ENCODE measurements at regions not wholly inside any gene's neighbourhood (a gene's known extent, or its start where the extent isn't known, plus 50 kb on each side); places are given as distances from the start of the nearest gene placed in this dataset.

GRCh38 chr7:69464035-69464434, 134.2 kb upstream of the AUTS2 start:
- Histone ChIP-seq H3K9me3 (peaks cover 3% of the 10 kb centered on the region), H3K36me3 (no peaks in the 10 kb centered on the region), H3K27ac (no peak overlapping the region), H3K27me3 (replicated peaks; ENCODE audit: insufficient read depth) (no peaks in the 10 kb centered on the region), H3K4me3 (no peak overlapping the region), H3K4me1 (ENCODE audit: control insufficient read depth in 1 of 2, low read depth in 2 of 2) (no peaks in the 10 kb centered on the region)
- TF ChIP-seq CTCF (IDR thresholded peaks at IDR 0.05) = no peak
- DNase-seq (ENCODE audit: low spot score) (no peak), ATAC-seq (ENCODE audit: insufficient number of reproducible peaks, low FRiP score, low read depth) (no peak)

- Histone ChIP-seq H3K9me3 (peaks cover 3% of the 10 kb centered on the region), H3K27me3 (replicated peaks; ENCODE audit: insufficient read depth) (no peaks in the 10 kb centered on the region), H3K27ac (no peak overlapping the region), H3K36me3 (no peaks in the 10 kb centered on the region), H3K4me3 (no peak overlapping the region), H3K4me1 (ENCODE audit: control insufficient read depth in 1 of 2, low read depth in 2 of 2) (no peaks in the 10 kb centered on the region)
- DNase-seq (ENCODE audit: low spot score) = no peak
- TF ChIP-seq CTCF (IDR thresholded peaks at IDR 0.05) = no peak
- no peak for ATAC-seq (ENCODE audit: insufficient number of reproducible peaks, low FRiP score, low read depth)
Observed at GRCh38 chr7:69465262-69465661, 133.0 kb upstream of the AUTS2 start.

- H3K9me3 ChIP-seq = peaks cover 3% of the 10 kb centered on the region
- no peak overlapping the region for H3K4me3 ChIP-seq
- ATAC-seq (ENCODE audit: insufficient number of reproducible peaks, low FRiP score, low read depth) (no peak), DNase-seq (ENCODE audit: low spot score) (no peak)
- TF ChIP-seq CTCF (IDR thresholded peaks at IDR 0.05) = no peak
- no peaks in the 10 kb centered on the region for H3K27me3 ChIP-seq (replicated peaks; ENCODE audit: insufficient read depth)
- no peaks in the 10 kb centered on the region for H3K36me3 ChIP-seq
- no peak overlapping the region for H3K27ac ChIP-seq
- H3K4me1 ChIP-seq (ENCODE audit: control insufficient read depth in 1 of 2, low read depth in 2 of 2) = no peaks in the 10 kb centered on the region
Observed at GRCh38 chr7:69467826-69468225, 130.4 kb upstream of the AUTS2 start.

GRCh38 chr7:69476416-69476815, 121.9 kb upstream of the AUTS2 start:
- H3K27ac ChIP-seq = no peak overlapping the region
- no peak for ATAC-seq (ENCODE audit: insufficient number of reproducible peaks, low FRiP score, low read depth)
- no peaks in the 10 kb centered on the region for H3K27me3 ChIP-seq (replicated peaks; ENCODE audit: insufficient read depth)
- no peaks in the 10 kb centered on the region for H3K36me3 ChIP-seq
- no peak overlapping the region for H3K4me3 ChIP-seq
- H3K9me3 ChIP-seq = no peaks in the 10 kb centered on the region
- TF ChIP-seq CTCF (IDR thresholded peaks at IDR 0.05) = no peak
- H3K4me1 ChIP-seq (ENCODE audit: control insufficient read depth in 1 of 2, low read depth in 2 of 2) = no peaks in the 10 kb centered on the region
- DNase-seq (ENCODE audit: low spot score) = no peak

GRCh38 chr7:69482676-69483075, 115.6 kb upstream of the AUTS2 start:
- Histone ChIP-seq H3K4me3 (no peak overlapping the region), H3K4me1 (ENCODE audit: control insufficient read depth in 1 of 2, low read depth in 2 of 2) (no peaks in the 10 kb centered on the region), H3K27me3 (replicated peaks; ENCODE audit: insufficient read depth) (no peaks in the 10 kb centered on the region), H3K36me3 (no peaks in the 10 kb centered on the region), H3K9me3 (no peaks in the 10 kb centered on the region), H3K27ac (no peak overlapping the region)
- no peak for TF ChIP-seq CTCF (IDR thresholded peaks at IDR 0.05)
- no peak for DNase-seq (ENCODE audit: low spot score)
- ATAC-seq (ENCODE audit: insufficient number of reproducible peaks, low FRiP score, low read depth) = no peak
